22Rv1 (cell line): ENCODE measurements at regions not wholly inside any gene's neighbourhood (a gene's known extent, or its start where the extent isn't known, plus 50 kb on each side); places are given as distances from the start of the nearest gene placed in this dataset.

ENCODE experiments used
- ZFX ChIP-seq: fragments of 450-650 bp; IDR thresholded peaks from 2 replicates; pipeline ENCODE4 v1.6.1; 2017; ENCODE audit warnings: antibody characterized with exemption, borderline replicate concordance
- TF ChIP-seq, protein P1 (sequence below): fragments of 450-650 bp; IDR thresholded peaks from 2 replicates; pipeline ENCODE4 v1.5.1; 2017; ENCODE audit warnings: mild to moderate bottlenecking

DNA sequence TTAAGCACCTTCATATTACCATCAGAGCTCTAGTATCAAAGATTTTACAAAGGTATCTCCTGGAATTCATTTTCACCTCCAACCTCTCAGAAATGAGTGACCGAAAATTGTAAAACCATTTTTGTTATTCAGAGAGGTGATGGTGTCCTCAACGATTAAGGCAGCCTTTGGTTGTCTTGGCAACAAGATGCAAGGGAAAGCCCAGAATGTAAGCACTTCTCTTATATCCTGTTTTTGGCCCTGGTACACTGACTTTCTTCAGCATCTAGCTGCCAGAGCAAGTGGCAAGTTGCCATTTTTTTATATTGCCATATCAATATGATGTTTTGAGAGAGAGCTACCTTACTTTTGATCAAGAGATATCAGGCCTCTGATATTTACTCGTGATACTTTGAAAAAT lies 384.9 kb upstream of the NECTIN3 start:
- TF ChIP-seq, protein P1, sequence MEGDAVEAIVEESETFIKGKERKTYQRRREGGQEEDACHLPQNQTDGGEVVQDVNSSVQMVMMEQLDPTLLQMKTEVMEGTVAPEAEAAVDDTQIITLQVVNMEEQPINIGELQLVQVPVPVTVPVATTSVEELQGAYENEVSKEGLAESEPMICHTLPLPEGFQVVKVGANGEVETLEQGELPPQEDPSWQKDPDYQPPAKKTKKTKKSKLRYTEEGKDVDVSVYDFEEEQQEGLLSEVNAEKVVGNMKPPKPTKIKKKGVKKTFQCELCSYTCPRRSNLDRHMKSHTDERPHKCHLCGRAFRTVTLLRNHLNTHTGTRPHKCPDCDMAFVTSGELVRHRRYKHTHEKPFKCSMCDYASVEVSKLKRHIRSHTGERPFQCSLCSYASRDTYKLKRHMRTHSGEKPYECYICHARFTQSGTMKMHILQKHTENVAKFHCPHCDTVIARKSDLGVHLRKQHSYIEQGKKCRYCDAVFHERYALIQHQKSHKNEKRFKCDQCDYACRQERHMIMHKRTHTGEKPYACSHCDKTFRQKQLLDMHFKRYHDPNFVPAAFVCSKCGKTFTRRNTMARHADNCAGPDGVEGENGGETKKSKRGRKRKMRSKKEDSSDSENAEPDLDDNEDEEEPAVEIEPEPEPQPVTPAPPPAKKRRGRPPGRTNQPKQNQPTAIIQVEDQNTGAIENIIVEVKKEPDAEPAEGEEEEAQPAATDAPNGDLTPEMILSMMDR, result no peak
- no peak for TF ChIP-seq ZFX
